ENCODE measurements at regions not wholly inside any gene's neighbourhood (a gene's known extent, or its start where the extent isn't known, plus 50 kb on each side); places are given as distances from the start of the nearest gene placed in this dataset.

DNA sequence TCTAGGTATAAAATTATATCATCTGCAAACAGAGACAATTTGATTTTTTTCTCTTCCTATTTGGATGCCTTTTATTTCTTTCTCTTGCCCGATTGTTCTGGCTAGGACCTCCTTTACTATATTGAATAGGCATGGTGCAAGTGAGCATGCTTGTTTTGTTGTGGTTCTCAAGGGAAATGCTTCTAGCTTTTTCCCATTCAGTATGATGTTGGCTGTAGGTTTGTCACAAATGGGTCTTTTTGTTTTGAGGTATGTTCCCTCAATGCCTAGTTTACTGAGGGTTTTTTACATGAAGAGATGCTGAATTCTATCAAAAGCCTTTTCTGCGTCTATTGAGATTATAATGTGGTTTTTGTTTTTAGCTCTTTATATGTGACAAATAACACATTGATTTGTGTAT lies 198.2 kb upstream of the GHR start:
- TF ChIP-seq CBX3 (IDR thresholded peaks at IDR 0.05; ENCODE audit: low read depth) (no peak), TCF7L2 (IDR thresholded peaks at IDR 0.05; ENCODE audit: borderline replicate concordance, extremely low read depth, insufficient read depth, insufficient read length) (no peak)
- H3K9me3 ChIP-seq (ENCODE audit: control insufficient read depth in 1 of 2, insufficient read depth in 1 of 2, low read depth in 1 of 2, low read length in 2 of 2), result no peaks in the 10 kb centered on the region
- no peaks in the 10 kb centered on the region for H3K27me3 ChIP-seq (ENCODE audit: insufficient read depth, low read length)
- H3K36me3 ChIP-seq (ENCODE audit: control insufficient read depth in 1 of 2, insufficient read depth in 2 of 2, low read length in 2 of 2), result no peaks in the 10 kb centered on the region
- no peak overlapping the region for H3K27ac ChIP-seq (ENCODE audit: low read depth, low read length)
- CTCF ChIA-PET, result no interaction called here
- BruUV-seq (replicated peaks), result no TSS peak
- intact Hi-C loops (cut with micrococcal nuclease), result no loop called here
- RAD21 ChIA-PET (ENCODE audit: low non-redundant PET in 1 of 2, low total read pairs in 2 of 2, uncharacterized antibody in 2 of 2, unreplicated experiment in 2 of 2), result no interaction called here
- no peak overlapping the region for H3K4me2 ChIP-seq (ENCODE audit: low read length)
- no peaks in the 10 kb centered on the region for H3K79me2 ChIP-seq (ENCODE audit: insufficient read depth, low read length)
- no peak overlapping the region for H2AFZ ChIP-seq (ENCODE audit: low read depth, low read length, poor library complexity, severe bottlenecking)
- DNase-seq (ENCODE audit: low read depth, low spot score) (no peak), ATAC-seq (no peak)
- no peaks in the 10 kb centered on the region for H3K9me2 ChIP-seq (ENCODE audit: insufficient read depth)
- no peak overlapping the region for H3K9ac ChIP-seq (ENCODE audit: low read length)
- no peaks in the 10 kb centered on the region for H3K4me1 ChIP-seq (ENCODE audit: control insufficient read depth in 1 of 2, insufficient read depth in 2 of 2, low read length in 2 of 2)
- H4K20me1 ChIP-seq (ENCODE audit: insufficient read depth), result no peaks in the 10 kb centered on the region; the same call in 1 of the 2 replicates
- H3K4me3 ChIP-seq (replicated peaks in 1 of 2; ENCODE audit: low read depth in 1 of 2, low read length in 2 of 2), result no peak overlapping the region
- POLR2A ChIA-PET, result no interaction called here

DNA sequence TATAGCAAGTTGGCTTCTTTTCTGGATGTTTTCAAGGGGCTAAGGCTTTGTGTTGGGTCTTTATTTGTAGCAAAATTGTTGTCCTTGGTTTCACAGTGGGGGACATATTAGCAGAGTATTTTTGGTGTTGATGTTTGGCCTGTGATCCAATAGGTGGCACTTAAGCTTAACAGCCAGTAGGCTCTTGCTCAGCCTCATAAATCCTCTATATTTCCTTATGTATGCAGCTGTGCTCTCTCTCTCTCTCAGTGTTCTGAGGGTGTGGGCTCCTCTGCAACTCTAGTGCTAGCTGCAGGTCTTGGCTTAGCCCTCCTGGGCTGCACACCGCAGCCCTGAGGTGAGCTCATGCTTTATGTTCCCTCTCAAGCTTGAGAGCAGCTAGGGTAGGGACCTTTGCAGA lies 195.0 kb upstream of the GHR start:
- intact Hi-C loops (cut with micrococcal nuclease), result no loop called here
- H4K20me1 ChIP-seq (ENCODE audit: insufficient read depth), result no peaks in the 10 kb centered on the region
- H3K4me2 ChIP-seq (ENCODE audit: low read length), result no peak overlapping the region
- POLR2A ChIA-PET, result no interaction called here
- no peak for ATAC-seq
- TF ChIP-seq, protein P1, sequence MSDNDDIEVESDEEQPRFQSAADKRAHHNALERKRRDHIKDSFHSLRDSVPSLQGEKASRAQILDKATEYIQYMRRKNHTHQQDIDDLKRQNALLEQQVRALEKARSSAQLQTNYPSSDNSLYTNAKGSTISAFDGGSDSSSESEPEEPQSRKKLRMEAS (IDR thresholded peaks at IDR 0.05), result no peak
- TF ChIP-seq CEBPB (IDR thresholded peaks at IDR 0.05; ENCODE audit: low read depth) (no peak), YY1 (IDR thresholded peaks at IDR 0.05; ENCODE audit: extremely low read depth, insufficient replicate concordance, low read depth, low read length) (no peak), JUND (IDR thresholded peaks at IDR 0.05) (no peak), SIN3A (IDR thresholded peaks at IDR 0.05; ENCODE audit: low read depth) (no peak), CBX3 (IDR thresholded peaks at IDR 0.05; ENCODE audit: low read depth) (no peak), ZFX (IDR thresholded peaks at IDR 0.05) (no peak), EZH2 (IDR thresholded peaks at IDR 0.05) (no peak), POLR2A (IDR thresholded peaks at IDR 0.05; ENCODE audit: borderline replicate concordance, extremely low read depth, insufficient read depth, insufficient read length) (no peak), EGR1 (IDR thresholded peaks at IDR 0.05; ENCODE audit: low read depth) (no peak), TCF7L2 (IDR thresholded peaks at IDR 0.05; ENCODE audit: borderline replicate concordance, extremely low read depth, insufficient read depth, insufficient read length) (no peak), RAD21 (IDR thresholded peaks at IDR 0.05; ENCODE audit: low read depth) (no peak; the same call in 1 of the 2 replicates), SRF (IDR thresholded peaks at IDR 0.05; ENCODE audit: low read depth) (no peak), FOSL1 (IDR thresholded peaks at IDR 0.05; ENCODE audit: low read depth) (no peak)
- TF ChIP-seq, protein P2, sequence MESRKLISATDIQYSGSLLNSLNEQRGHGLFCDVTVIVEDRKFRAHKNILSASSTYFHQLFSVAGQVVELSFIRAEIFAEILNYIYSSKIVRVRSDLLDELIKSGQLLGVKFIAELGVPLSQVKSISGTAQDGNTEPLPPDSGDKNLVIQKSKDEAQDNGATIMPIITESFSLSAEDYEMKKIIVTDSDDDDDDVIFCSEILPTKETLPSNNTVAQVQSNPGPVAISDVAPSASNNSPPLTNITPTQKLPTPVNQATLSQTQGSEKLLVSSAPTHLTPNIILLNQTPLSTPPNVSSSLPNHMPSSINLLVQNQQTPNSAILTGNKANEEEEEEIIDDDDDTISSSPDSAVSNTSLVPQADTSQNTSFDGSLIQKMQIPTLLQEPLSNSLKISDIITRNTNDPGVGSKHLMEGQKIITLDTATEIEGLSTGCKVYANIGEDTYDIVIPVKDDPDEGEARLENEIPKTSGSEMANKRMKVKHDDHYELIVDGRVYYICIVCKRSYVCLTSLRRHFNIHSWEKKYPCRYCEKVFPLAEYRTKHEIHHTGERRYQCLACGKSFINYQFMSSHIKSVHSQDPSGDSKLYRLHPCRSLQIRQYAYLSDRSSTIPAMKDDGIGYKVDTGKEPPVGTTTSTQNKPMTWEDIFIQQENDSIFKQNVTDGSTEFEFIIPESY (IDR thresholded peaks at IDR 0.05; ENCODE audit: extremely low read depth, insufficient replicate concordance, low read length), result no peak
- H3K9me2 ChIP-seq (ENCODE audit: insufficient read depth), result no peaks in the 10 kb centered on the region
- CTCF ChIA-PET, result no interaction called here
- no peaks in the 10 kb centered on the region for H3K36me3 ChIP-seq (ENCODE audit: control insufficient read depth in 1 of 2, insufficient read depth in 2 of 2, low read length in 2 of 2)
- no TSS peak for BruUV-seq (replicated peaks)
- no peaks in the 10 kb centered on the region for H3K79me2 ChIP-seq (ENCODE audit: insufficient read depth, low read length)
- no peak for DNase-seq (ENCODE audit: low read depth, low spot score)
- no peak overlapping the region for H3K27ac ChIP-seq (ENCODE audit: low read depth, low read length)
- H3K9me3 ChIP-seq (ENCODE audit: control insufficient read depth in 1 of 2, insufficient read depth in 1 of 2, low read depth in 1 of 2, low read length in 2 of 2), result no peaks in the 10 kb centered on the region
- no peak overlapping the region for H2AFZ ChIP-seq (ENCODE audit: low read depth, low read length, poor library complexity, severe bottlenecking)
- H3K4me3 ChIP-seq (replicated peaks in 1 of 2; ENCODE audit: low read depth in 1 of 2, low read length in 2 of 2), result no peak overlapping the region
- H3K4me1 ChIP-seq (ENCODE audit: control insufficient read depth in 1 of 2, insufficient read depth in 2 of 2, low read length in 2 of 2), result no peaks in the 10 kb centered on the region
- no peak overlapping the region for H3K9ac ChIP-seq (ENCODE audit: low read length)
- RAD21 ChIA-PET (ENCODE audit: low non-redundant PET in 1 of 2, low total read pairs in 2 of 2, uncharacterized antibody in 2 of 2, unreplicated experiment in 2 of 2), result no interaction called here
- no peaks in the 10 kb centered on the region for H3K27me3 ChIP-seq (ENCODE audit: insufficient read depth, low read length)
